Upper lobe of right lung (tissue), 1 donor: ENCODE measurements at regions not wholly inside any gene's neighbourhood (a gene's known extent, or its start where the extent isn't known, plus 50 kb on each side); places are given as distances from the start of the nearest gene placed in this dataset.

Experiments
- ATAC-seq: fragments of 200-7000 bp; cut with Tn5 transposase; one replicate; pipeline ENCODE4 v1.9.1; 2020; ENCODE audit warnings: mild to moderate bottlenecking, moderate library complexity
- DNase-seq: peaks from one replicate; pipeline ENCODE4 v3.0.0-alpha.2; 2020
- H3K27ac ChIP-seq: fragments of 200-600 bp; one replicate; pipeline ENCODE4 v1.8.0; 2022
- H3K27me3 ChIP-seq: fragments of 200-600 bp; one replicate; pipeline ENCODE4 v1.8.0; 2022; ENCODE audit warnings: mild to moderate bottlenecking
- H3K36me3 ChIP-seq: fragments of 200-600 bp; one replicate; pipeline ENCODE4 v1.8.0; 2022
- H3K4me1 ChIP-seq: fragments of 200-600 bp; one replicate; pipeline ENCODE4 v1.8.0; 2022
- H3K4me3 ChIP-seq: fragments of 200-600 bp; one replicate; pipeline ENCODE4 v1.8.0; 2022; ENCODE audit warnings: mild to moderate bottlenecking
- H3K9me3 ChIP-seq: fragments of 200-600 bp; one replicate; pipeline ENCODE4 v1.8.0; 2022
- CTCF ChIP-seq: fragments of 200-600 bp; IDR thresholded peaks from one replicate; pipeline ENCODE4 v1.8.0; 2022; ENCODE audit warnings: antibody characterized with exemption
- intact Hi-C: fragments of 100-400 bp; cut with DNase I; formaldehyde crosslinking; loops from one replicate; pipeline ENCODE4 v1.11.0; 2022
- donor health status: DM: no; HTN: yes; CAD: no; lungs with severe emphysema.

- no peak overlapping the region for H3K27ac ChIP-seq
- intact Hi-C loops = no loop called here
- H3K36me3 ChIP-seq = no peaks in the 10 kb centered on the region
- ATAC-seq (no peak), DNase-seq (no peak)
- peaks cover 7% of the 10 kb centered on the region for H3K4me1 ChIP-seq
- H3K9me3 ChIP-seq = peaks cover 5% of the 10 kb centered on the region
- no peaks in the 10 kb centered on the region for H3K27me3 ChIP-seq
- no peak for TF ChIP-seq CTCF
- no peak overlapping the region for H3K4me3 ChIP-seq
Observed at GRCh38 chr2:62286089-62286785, 90.3 kb downstream of the B3GNT2 start.

GRCh38 chr2:62284980-62285379, 89.1 kb downstream of the B3GNT2 start:
- ATAC-seq = no peak
- H3K27ac ChIP-seq = no peak overlapping the region
- no peak for DNase-seq
- H3K9me3 ChIP-seq = peaks cover 5% of the 10 kb centered on the region
- intact Hi-C loops = no loop called here
- no peak for TF ChIP-seq CTCF
- no peaks in the 10 kb centered on the region for H3K27me3 ChIP-seq
- H3K4me1 ChIP-seq = peaks cover 7% of the 10 kb centered on the region
- no peak overlapping the region for H3K4me3 ChIP-seq
- H3K36me3 ChIP-seq = no peaks in the 10 kb centered on the region

GRCh38 chr2:62284471-62284870, 88.6 kb downstream of the B3GNT2 start:
- intact Hi-C loops = no loop called here
- DNase-seq (no peak), ATAC-seq (no peak)
- TF ChIP-seq CTCF = no peak
- peaks cover 5% of the 10 kb centered on the region for H3K9me3 ChIP-seq
- H3K4me3 ChIP-seq = no peak overlapping the region
- H3K36me3 ChIP-seq = no peaks in the 10 kb centered on the region
- H3K27ac ChIP-seq = no peak overlapping the region
- H3K27me3 ChIP-seq = no peaks in the 10 kb centered on the region
- peaks cover 7% of the 10 kb centered on the region for H3K4me1 ChIP-seq

- no peaks in the 10 kb centered on the region for H3K27me3 ChIP-seq
- ATAC-seq = no peak
- H3K27ac ChIP-seq = no peak overlapping the region
- H3K36me3 ChIP-seq = no peaks in the 10 kb centered on the region
- DNase-seq = no peak
- peaks cover 4% of the 10 kb centered on the region for H3K4me1 ChIP-seq
- no peak for TF ChIP-seq CTCF
- intact Hi-C loops = no loop called here
- peaks cover 5% of the 10 kb centered on the region for H3K9me3 ChIP-seq
- H3K4me3 ChIP-seq = no peak overlapping the region
Observed at GRCh38 chr2:62283147-62283546, 87.2 kb downstream of the B3GNT2 start.

- intact Hi-C loops = no loop called here
- no peak for TF ChIP-seq CTCF
- DNase-seq (no peak), ATAC-seq (no peak)
- no peaks in the 10 kb centered on the region for H3K4me1 ChIP-seq
- no peaks in the 10 kb centered on the region for H3K27me3 ChIP-seq
- H3K27ac ChIP-seq = no peak overlapping the region
- no peak overlapping the region for H3K4me3 ChIP-seq
- peaks cover 5% of the 10 kb centered on the region for H3K9me3 ChIP-seq
- no peaks in the 10 kb centered on the region for H3K36me3 ChIP-seq
Observed at GRCh38 chr2:62281663-62282062, 85.7 kb downstream of the B3GNT2 start.

- DNase-seq = no peak
- no peak overlapping the region for H3K4me3 ChIP-seq
- no peaks in the 10 kb centered on the region for H3K4me1 ChIP-seq
- H3K9me3 ChIP-seq = no peaks in the 10 kb centered on the region
- no peaks in the 10 kb centered on the region for H3K27me3 ChIP-seq
- TF ChIP-seq CTCF = no peak
- H3K27ac ChIP-seq = no peak overlapping the region
- no peaks in the 10 kb centered on the region for H3K36me3 ChIP-seq
- intact Hi-C loops = no loop called here
- no peak for ATAC-seq
Observed at GRCh38 chr2:62277688-62278087, 81.8 kb downstream of the B3GNT2 start.
